Fibroblast of villous mesenchyme (primary cell): ENCODE measurements at regions not wholly inside any gene's neighbourhood (a gene's known extent, or its start where the extent isn't known, plus 50 kb on each side); places are given as distances from the start of the nearest gene placed in this dataset.

Experiments
- DNase-seq: peaks from one replicate; pipeline ENCODE4 v3.0.0-alpha.2; 2010; ENCODE audit warnings: low read depth
- H3K4me3 ChIP-seq: 2 replicates; pipeline ENCODE4 v1.5.1; 2011; ENCODE audit warnings: low read depth, mild to moderate bottlenecking, low read length
- CTCF ChIP-seq: IDR thresholded peaks from 2 replicates; pipeline ENCODE4 v1.5.1; 2012; ENCODE audit warnings: low read depth, mild to moderate bottlenecking, low read length; ENCODE audit not compliant: insufficient read depth

GRCh38 chr15:61522411-61522810, 293.3 kb upstream of the RORA start:
- TF ChIP-seq CTCF: no peak
- no peak for DNase-seq
- no peak overlapping the region for H3K4me3 ChIP-seq

- DNase-seq: no peak
- no peak overlapping the region for H3K4me3 ChIP-seq
- no peak for TF ChIP-seq CTCF
Observed at GRCh38 chr15:61521953-61522352, 292.9 kb upstream of the RORA start.

GRCh38 chr15:61519296-61519695, 290.2 kb upstream of the RORA start:
- TF ChIP-seq CTCF: no peak
- DNase-seq: no peak
- no peak overlapping the region for H3K4me3 ChIP-seq

GRCh38 chr15:61518191-61518950, 289.3 kb upstream of the RORA start:
- no peak overlapping the region for H3K4me3 ChIP-seq
- DNase-seq: peak; percentile 7
- no peak for TF ChIP-seq CTCF

GRCh38 chr15:61517776-61518175, 288.7 kb upstream of the RORA start:
- DNase-seq: no peak
- TF ChIP-seq CTCF: no peak

GRCh38 chr15:61517335-61517734, 288.2 kb upstream of the RORA start:
- no peak for DNase-seq
- no peak overlapping the region for H3K4me3 ChIP-seq
- no peak for TF ChIP-seq CTCF

More at GRCh38 chr15:61517776-61518175, 288.7 kb upstream of the RORA start:
- H3K4me3 ChIP-seq: no peak overlapping the region

- no peak for TF ChIP-seq CTCF
- DNase-seq: no peak
- H3K4me3 ChIP-seq: no peak overlapping the region
Observed at GRCh38 chr15:61511756-61512155, 282.7 kb upstream of the RORA start.
